Psoas muscle (tissue), 7 donors: ENCODE measurements at regions not wholly inside any gene's neighbourhood (a gene's known extent, or its start where the extent isn't known, plus 50 kb on each side); places are given as distances from the start of the nearest gene placed in this dataset.

ENCODE experiments used
- ATAC-seq, 4 donors: fragments of 200-7000 bp; cut with Tn5 transposase; one replicate each; pipeline ENCODE4 v1.9.1; 2020; ENCODE audit warnings: moderate library complexity in 3 of 4, mild to moderate bottlenecking in 2 of 4
- DNase-seq, 2 donors: peaks; one replicate each; pipeline ENCODE4 v3.0.0-alpha.2; 2020
- H3K27ac ChIP-seq: fragments of 200-600 bp; one replicate; pipeline ENCODE4 v1.8.0; 2022
- H3K27me3 ChIP-seq, 3 donors: fragments of 200-600 bp in 1 of 3; one replicate each; pipeline versions ENCODE4 v1.6.1 to v1.8.0; 2013 to 2022; ENCODE audit warnings: low read length in 2 of 3, mild to moderate bottlenecking in 2 of 3, moderate library complexity in 1 of 3; ENCODE audit not compliant: insufficient read depth in 3 of 3
- H3K36me3 ChIP-seq, 2 donors: fragments of 200-600 bp in 1 of 2; one replicate each; pipeline versions ENCODE4 v1.6.1 to v1.8.0; 2013 to 2022; ENCODE audit warnings: low read depth in 1 of 2, mild to moderate bottlenecking in 1 of 2, moderate library complexity in 1 of 2; ENCODE audit not compliant: insufficient read depth in 1 of 2
- H3K4me1 ChIP-seq: fragments of 200-600 bp; one replicate; pipeline ENCODE4 v1.8.0; 2022
- H3K4me3 ChIP-seq: fragments of 200-600 bp; one replicate; pipeline ENCODE4 v1.8.0; 2022; ENCODE audit warnings: mild to moderate bottlenecking
- H3K9me3 ChIP-seq: fragments of 200-600 bp; one replicate; pipeline ENCODE4 v1.8.0; 2022
- WGBS, 3 donors: extraction: QIAGEN DNeasy Blood & Tissue Kit; methylation state at CpG; one replicate each; pipeline versions ENCODE4 v1.1.6 to v1.1.7; 2013; 5-methylcytosine and 5-hydroxymethylcytosine counted together
- intact Hi-C, 2 donors: fragments of 100-400 bp; cut with DNase I; formaldehyde crosslinking; loops; one replicate each; pipeline versions ENCODE4 v1.11.0 to v1.14.2; 2022
- TF ChIP-seq, protein P1 (sequence below): fragments of 200-600 bp; IDR thresholded peaks from one replicate; pipeline ENCODE4 v1.8.0; 2022; ENCODE audit warnings: antibody characterized with exemption
- donor health status: healthy with polysubstance abuse.
- donor health status: DM: no; HTN: no; CAD: no; lungs with moderate emphysema.
- donor health status: Bipolar disorder and iron deficiency.
- donor health status: healthy.
- donor health status: DM: yes; HTN: yes; CAD: no.
- donor health status: DM: no; HTN: no; CAD: no.
- donor health status: DM: yes; HTN: yes; CAD: no.

- Histone ChIP-seq H3K9me3 (no peaks in the 10 kb centered on the region), H3K4me1 (no peaks in the 10 kb centered on the region), H3K27ac (no peak overlapping the region), H3K36me3 (no peaks in the 10 kb centered on the region), H3K27me3 (peaks cover 0 to 3% (median 0%) of the 10 kb centered on the region in 3 donors), H3K4me3 (no peak overlapping the region)
- 13 to 42% (median 41%) methylated on average over 1 of the region's 1 CpG for WGBS, 3 donors
- TF ChIP-seq, protein P1, sequence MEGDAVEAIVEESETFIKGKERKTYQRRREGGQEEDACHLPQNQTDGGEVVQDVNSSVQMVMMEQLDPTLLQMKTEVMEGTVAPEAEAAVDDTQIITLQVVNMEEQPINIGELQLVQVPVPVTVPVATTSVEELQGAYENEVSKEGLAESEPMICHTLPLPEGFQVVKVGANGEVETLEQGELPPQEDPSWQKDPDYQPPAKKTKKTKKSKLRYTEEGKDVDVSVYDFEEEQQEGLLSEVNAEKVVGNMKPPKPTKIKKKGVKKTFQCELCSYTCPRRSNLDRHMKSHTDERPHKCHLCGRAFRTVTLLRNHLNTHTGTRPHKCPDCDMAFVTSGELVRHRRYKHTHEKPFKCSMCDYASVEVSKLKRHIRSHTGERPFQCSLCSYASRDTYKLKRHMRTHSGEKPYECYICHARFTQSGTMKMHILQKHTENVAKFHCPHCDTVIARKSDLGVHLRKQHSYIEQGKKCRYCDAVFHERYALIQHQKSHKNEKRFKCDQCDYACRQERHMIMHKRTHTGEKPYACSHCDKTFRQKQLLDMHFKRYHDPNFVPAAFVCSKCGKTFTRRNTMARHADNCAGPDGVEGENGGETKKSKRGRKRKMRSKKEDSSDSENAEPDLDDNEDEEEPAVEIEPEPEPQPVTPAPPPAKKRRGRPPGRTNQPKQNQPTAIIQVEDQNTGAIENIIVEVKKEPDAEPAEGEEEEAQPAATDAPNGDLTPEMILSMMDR = no peak
- DNase-seq (no peak), ATAC-seq (no peak)
- intact Hi-C loops = no loop called here
Measured at GRCh38 chr1:221309723-221310122, 430.5 kb downstream of the HLX start.

GRCh38 chr1:221310180-221310579 is 430.9 kb downstream of the HLX start:
- no peaks in the 10 kb centered on the region for H3K9me3 ChIP-seq
- no peak overlapping the region for H3K4me3 ChIP-seq
- no peak overlapping the region for H3K27ac ChIP-seq
- ATAC-seq (no peak), DNase-seq (no peak)
- TF ChIP-seq, protein P1 = no peak
- 58 to 68% (median 62%) methylated on average over 4 of the region's 4 CpGs for WGBS, 3 donors
- H3K27me3 ChIP-seq = peaks cover 0 to 3% (median 0%) of the 10 kb centered on the region in 3 donors
- H3K36me3 ChIP-seq = no peaks in the 10 kb centered on the region
- H3K4me1 ChIP-seq = no peaks in the 10 kb centered on the region
- intact Hi-C loops = no loop called here

GRCh38 chr1:221315330-221315729 is 426.6 kb downstream of the DUSP10 start:
- WGBS, 3 donors = 15 to 30% (median 18%) methylated on average over 3 of the region's 3 CpGs
- no peak overlapping the region for H3K4me3 ChIP-seq
- ATAC-seq (peak in 2 of 4 donors; percentile 33 to 54), DNase-seq (no peak)
- intact Hi-C loops = no loop called here
- H3K27ac ChIP-seq = no peak overlapping the region
- H3K36me3 ChIP-seq = no peaks in the 10 kb centered on the region
- H3K9me3 ChIP-seq = no peaks in the 10 kb centered on the region
- H3K27me3 ChIP-seq = peaks cover 0 to 3% (median 0%) of the 10 kb centered on the region in 3 donors
- TF ChIP-seq, protein P1 = no peak
- no peaks in the 10 kb centered on the region for H3K4me1 ChIP-seq

- Histone ChIP-seq H3K4me1 (no peaks in the 10 kb centered on the region), H3K4me3 (no peak overlapping the region), H3K36me3 (no peaks in the 10 kb centered on the region), H3K27ac (no peak overlapping the region), H3K9me3 (no peaks in the 10 kb centered on the region), H3K27me3 (peaks cover 0 to 3% (median 0%) of the 10 kb centered on the region in 3 donors)
- TF ChIP-seq, protein P1 = no peak
- ATAC-seq (peak in 1 of 4 donors; percentile 32), DNase-seq (no peak)
- 77 to 83% (median 78%) methylated on average over 1 of the region's 1 CpG for WGBS, 3 donors
- intact Hi-C loops = no loop called here
Measured at GRCh38 chr1:221316491-221317056, 425.3 kb downstream of the DUSP10 start.

DNA sequence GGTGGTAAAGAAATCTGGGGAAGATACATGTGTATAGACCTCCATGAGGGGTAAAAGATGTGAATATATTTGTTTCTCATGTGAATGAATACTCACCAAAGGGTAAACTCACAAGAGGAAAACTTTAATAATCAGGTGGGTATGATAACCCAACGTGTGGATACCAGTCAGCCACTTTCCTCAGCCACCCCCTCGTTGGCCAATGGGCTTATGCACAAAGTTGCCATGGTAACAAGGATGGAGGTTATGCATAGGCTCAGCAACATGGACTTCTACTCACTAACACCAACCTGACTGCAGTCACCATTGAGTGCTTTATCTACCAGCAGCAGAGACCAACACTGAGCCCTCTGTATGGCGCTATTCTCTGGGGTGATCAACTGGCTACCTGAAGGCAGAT is 424.4 kb downstream of the DUSP10 start:
- intact Hi-C loops = no loop called here
- TF ChIP-seq, protein P1 = no peak
- WGBS, 3 donors = 85 to 92% (median 86%) methylated on average over 3 of the region's 3 CpGs

More for the DNA sequence above, 424.4 kb downstream of the DUSP10 start:
- Histone ChIP-seq H3K27me3 (peaks cover 0 to 3% (median 0%) of the 10 kb centered on the region in 3 donors), H3K9me3 (no peaks in the 10 kb centered on the region), H3K27ac (no peak overlapping the region), H3K36me3 (no peaks in the 10 kb centered on the region), H3K4me1 (no peaks in the 10 kb centered on the region), H3K4me3 (no peak overlapping the region)
- ATAC-seq = no peak
- DNase-seq = no peak
